ENCODE measurements at regions not wholly inside any gene's neighbourhood (a gene's known extent, or its start where the extent isn't known, plus 50 kb on each side); places are given as distances from the start of the nearest gene placed in this dataset.

DNA sequence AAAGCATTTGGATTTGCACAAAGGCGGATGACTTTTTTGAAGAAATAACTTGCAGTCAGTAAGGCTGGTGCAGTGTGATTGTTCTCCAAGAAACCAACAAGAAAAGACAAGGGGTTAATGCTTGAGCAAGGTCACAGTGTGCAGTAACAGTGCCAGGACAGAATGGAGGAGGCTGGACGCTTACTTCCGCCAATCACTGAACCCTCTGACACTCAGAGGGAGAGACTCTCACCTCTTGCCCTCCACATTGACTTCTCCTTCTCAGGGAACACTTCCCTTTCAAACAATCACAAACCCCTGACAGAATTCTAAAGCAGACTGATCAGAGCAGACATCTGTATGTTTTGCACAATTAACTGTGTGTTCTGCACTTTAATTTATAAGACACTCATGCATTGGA lies 228.4 kb downstream of the BLID start:
- TF ChIP-seq CTCF (IDR thresholded peaks at IDR 0.05): no peak
- TF ChIP-seq, protein P1, sequence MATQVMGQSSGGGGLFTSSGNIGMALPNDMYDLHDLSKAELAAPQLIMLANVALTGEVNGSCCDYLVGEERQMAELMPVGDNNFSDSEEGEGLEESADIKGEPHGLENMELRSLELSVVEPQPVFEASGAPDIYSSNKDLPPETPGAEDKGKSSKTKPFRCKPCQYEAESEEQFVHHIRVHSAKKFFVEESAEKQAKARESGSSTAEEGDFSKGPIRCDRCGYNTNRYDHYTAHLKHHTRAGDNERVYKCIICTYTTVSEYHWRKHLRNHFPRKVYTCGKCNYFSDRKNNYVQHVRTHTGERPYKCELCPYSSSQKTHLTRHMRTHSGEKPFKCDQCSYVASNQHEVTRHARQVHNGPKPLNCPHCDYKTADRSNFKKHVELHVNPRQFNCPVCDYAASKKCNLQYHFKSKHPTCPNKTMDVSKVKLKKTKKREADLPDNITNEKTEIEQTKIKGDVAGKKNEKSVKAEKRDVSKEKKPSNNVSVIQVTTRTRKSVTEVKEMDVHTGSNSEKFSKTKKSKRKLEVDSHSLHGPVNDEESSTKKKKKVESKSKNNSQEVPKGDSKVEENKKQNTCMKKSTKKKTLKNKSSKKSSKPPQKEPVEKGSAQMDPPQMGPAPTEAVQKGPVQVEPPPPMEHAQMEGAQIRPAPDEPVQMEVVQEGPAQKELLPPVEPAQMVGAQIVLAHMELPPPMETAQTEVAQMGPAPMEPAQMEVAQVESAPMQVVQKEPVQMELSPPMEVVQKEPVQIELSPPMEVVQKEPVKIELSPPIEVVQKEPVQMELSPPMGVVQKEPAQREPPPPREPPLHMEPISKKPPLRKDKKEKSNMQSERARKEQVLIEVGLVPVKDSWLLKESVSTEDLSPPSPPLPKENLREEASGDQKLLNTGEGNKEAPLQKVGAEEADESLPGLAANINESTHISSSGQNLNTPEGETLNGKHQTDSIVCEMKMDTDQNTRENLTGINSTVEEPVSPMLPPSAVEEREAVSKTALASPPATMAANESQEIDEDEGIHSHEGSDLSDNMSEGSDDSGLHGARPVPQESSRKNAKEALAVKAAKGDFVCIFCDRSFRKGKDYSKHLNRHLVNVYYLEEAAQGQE (IDR thresholded peaks at IDR 0.05; ENCODE audit: insufficient read depth in 1 of 2, low read depth in 2 of 2, low read length in 1 of 2): no peak
- no peak for TF ChIP-seq TCF7L2 (IDR thresholded peaks at IDR 0.05; ENCODE audit: low read depth, low read length)
- no peak for TF ChIP-seq POLR2AphosphoS5 (IDR thresholded peaks at IDR 0.05; ENCODE audit: low read depth, low read length)
- TF ChIP-seq SIN3A (IDR thresholded peaks at IDR 0.05; ENCODE audit: borderline replicate concordance, insufficient read depth, low read depth, low read length): no peak

All from Panc1 (cell line).